Rectal smooth muscle tissue (tissue), 1 donor: ENCODE measurements at regions not wholly inside any gene's neighbourhood (a gene's known extent, or its start where the extent isn't known, plus 50 kb on each side); places are given as distances from the start of the nearest gene placed in this dataset.
"Not testable (repeated sequence)": the region's sequence is repeated elsewhere in the genome, so short reads cannot be mapped to it uniquely, and the experiment has no call there.

Source experiments
- H3K27ac ChIP-seq: one replicate; pipeline ENCODE4 v1.7.0; 2013; ENCODE audit warnings: low read depth, low read length, inconsistent platforms
- H3K27me3 ChIP-seq: one replicate; pipeline ENCODE4 v1.7.0; 2013; ENCODE audit warnings: low read length; ENCODE audit not compliant: control insufficient read depth, insufficient read depth
- H3K36me3 ChIP-seq: one replicate; pipeline ENCODE4 v1.7.0; 2013; ENCODE audit warnings: low read length; ENCODE audit not compliant: control insufficient read depth, insufficient read depth
- H3K4me1 ChIP-seq: one replicate; pipeline ENCODE4 v1.7.0; 2013; ENCODE audit warnings: low read length; ENCODE audit not compliant: control insufficient read depth, insufficient read depth
- H3K4me3 ChIP-seq: one replicate; pipeline ENCODE4 v1.7.0; 2013; ENCODE audit warnings: low read length
- H3K9ac ChIP-seq: one replicate; pipeline ENCODE4 v1.7.0; 2013; ENCODE audit warnings: low read length

- Histone ChIP-seq H3K27me3 (no peaks in the 10 kb centered on the region), H3K4me3 (no peak overlapping the region), H3K9ac (no peak overlapping the region), H3K4me1 (no peaks in the 10 kb centered on the region), H3K27ac (no peak overlapping the region), H3K36me3 (no peaks in the 10 kb centered on the region)
Measured at GRCh38 chr9:3646226-3646625, 120.4 kb upstream of the RFX3 start.

DNA sequence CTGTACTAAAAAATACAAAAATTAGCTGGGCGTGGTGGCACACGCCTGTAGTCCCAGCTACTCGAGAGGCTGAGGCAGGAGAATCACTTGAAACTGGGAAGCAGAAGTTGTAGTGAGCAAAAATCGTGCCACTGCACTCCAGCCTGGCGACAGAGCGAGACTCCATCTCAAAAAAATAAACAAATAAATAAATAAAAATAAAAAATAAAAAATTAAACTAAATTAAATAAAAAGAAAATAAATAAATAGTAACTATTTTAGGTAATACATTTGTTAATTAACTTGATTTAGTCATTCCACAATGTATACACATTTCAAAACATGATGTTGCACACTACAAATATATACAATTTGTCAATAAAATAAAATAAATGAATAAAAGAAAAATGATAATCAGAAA lies 116.3 kb upstream of the RFX3 start:
- H3K27ac ChIP-seq, H3K9ac ChIP-seq, H3K27me3 ChIP-seq, H3K4me3 ChIP-seq, H3K4me1 ChIP-seq, H3K36me3 ChIP-seq: not testable (repeated sequence)

- H3K9ac ChIP-seq: no peak overlapping the region
- no peak overlapping the region for H3K4me3 ChIP-seq
- H3K27me3 ChIP-seq: no peaks in the 10 kb centered on the region
- no peak overlapping the region for H3K27ac ChIP-seq
- H3K36me3 ChIP-seq: no peaks in the 10 kb centered on the region
- no peaks in the 10 kb centered on the region for H3K4me1 ChIP-seq
Measured at GRCh38 chr9:3629495-3629894, 103.7 kb upstream of the RFX3 start.

GRCh38 chr9:3628239-3628638 lies 102.4 kb upstream of the RFX3 start:
- Histone ChIP-seq H3K36me3 (no peaks in the 10 kb centered on the region), H3K9ac (no peak overlapping the region), H3K4me1 (no peaks in the 10 kb centered on the region), H3K27ac (no peak overlapping the region), H3K27me3 (no peaks in the 10 kb centered on the region), H3K4me3 (no peak overlapping the region)

- Histone ChIP-seq H3K27ac (no peak overlapping the region), H3K4me3 (no peak overlapping the region), H3K9ac (no peak overlapping the region), H3K36me3 (no peaks in the 10 kb centered on the region), H3K27me3 (no peaks in the 10 kb centered on the region), H3K4me1 (no peaks in the 10 kb centered on the region)
Measured at GRCh38 chr9:3608011-3608410, 82.2 kb upstream of the RFX3 start.

GRCh38 chr9:3600672-3601071 lies 74.9 kb upstream of the RFX3 start:
- Histone ChIP-seq H3K27me3 (no peaks in the 10 kb centered on the region), H3K36me3 (no peaks in the 10 kb centered on the region), H3K9ac (no peak overlapping the region), H3K4me3 (no peak overlapping the region), H3K27ac (no peak overlapping the region), H3K4me1 (no peaks in the 10 kb centered on the region)

DNA sequence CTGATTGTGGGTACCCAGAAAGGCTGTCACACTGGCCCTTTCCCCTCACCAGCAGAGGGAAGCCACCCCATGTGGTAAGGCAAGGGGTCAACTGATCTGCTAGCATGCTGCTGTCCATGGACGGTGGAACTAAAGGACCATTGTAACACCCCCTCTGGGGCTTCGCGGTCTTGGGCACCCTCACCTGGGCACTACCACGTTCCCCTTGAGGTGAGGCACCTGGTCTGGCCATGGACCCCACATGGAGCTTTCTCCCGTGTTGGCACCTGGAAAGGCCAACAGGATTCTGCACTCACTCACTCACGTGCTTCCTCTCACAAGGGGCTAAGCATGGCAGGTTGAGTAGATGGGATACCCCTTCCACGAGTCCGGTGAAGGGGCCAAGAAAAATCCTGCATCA lies 72.0 kb upstream of the RFX3 start:
- Histone ChIP-seq H3K36me3 (no peaks in the 10 kb centered on the region), H3K27me3 (no peaks in the 10 kb centered on the region), H3K27ac (no peak overlapping the region), H3K4me1 (no peaks in the 10 kb centered on the region), H3K9ac (no peak overlapping the region), H3K4me3 (no peak overlapping the region)

DNA sequence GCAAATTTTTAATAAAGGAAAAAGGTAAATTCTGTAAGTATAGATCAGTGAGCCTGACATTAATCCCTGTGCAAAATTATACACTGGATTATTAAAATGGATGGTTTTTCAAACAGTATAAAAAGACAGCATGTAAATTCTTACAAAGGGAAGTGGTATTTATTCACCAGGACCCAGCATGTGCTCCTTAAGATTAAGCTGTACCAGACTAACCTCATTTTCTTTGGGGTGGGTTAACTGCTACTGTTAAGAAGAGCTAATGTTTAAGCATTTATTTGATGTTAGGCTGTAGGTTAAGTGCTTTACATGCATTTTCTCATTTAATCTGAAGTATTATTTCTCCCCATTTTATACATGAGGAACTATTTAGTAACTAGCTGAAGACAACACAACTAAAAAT lies 60.3 kb upstream of the RFX3 start:
- no peak overlapping the region for H3K9ac ChIP-seq

DNA sequence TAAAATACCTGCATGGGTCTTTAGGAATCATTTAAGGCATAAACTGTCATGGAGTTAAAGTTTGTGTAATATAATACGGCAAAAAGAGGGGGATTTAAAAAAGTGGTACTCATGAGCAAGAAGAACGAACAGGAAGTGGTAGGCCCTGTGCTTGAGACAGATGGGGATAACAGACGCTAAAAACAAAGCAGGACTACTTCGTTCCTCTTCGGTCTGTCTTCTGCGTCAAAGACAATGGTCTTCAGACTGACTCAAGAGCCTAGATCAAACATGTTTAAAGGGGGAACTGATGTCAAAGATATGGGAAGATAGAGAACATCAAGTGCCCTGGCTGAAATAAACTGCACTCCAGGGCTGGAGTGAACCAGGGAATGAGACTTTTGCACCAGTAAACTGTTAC lies 59.8 kb upstream of the RFX3 start:
- H3K9ac ChIP-seq: no peak overlapping the region
- H3K27me3 ChIP-seq: no peaks in the 10 kb centered on the region
- no peak overlapping the region for H3K27ac ChIP-seq
- H3K36me3 ChIP-seq: no peaks in the 10 kb centered on the region
- no peaks in the 10 kb centered on the region for H3K4me1 ChIP-seq
- H3K4me3 ChIP-seq: no peak overlapping the region

More for the DNA sequence above, 60.3 kb upstream of the RFX3 start:
- Histone ChIP-seq H3K4me1 (no peaks in the 10 kb centered on the region), H3K27me3 (no peaks in the 10 kb centered on the region), H3K36me3 (no peaks in the 10 kb centered on the region), H3K27ac (no peak overlapping the region), H3K4me3 (no peak overlapping the region)

DNA sequence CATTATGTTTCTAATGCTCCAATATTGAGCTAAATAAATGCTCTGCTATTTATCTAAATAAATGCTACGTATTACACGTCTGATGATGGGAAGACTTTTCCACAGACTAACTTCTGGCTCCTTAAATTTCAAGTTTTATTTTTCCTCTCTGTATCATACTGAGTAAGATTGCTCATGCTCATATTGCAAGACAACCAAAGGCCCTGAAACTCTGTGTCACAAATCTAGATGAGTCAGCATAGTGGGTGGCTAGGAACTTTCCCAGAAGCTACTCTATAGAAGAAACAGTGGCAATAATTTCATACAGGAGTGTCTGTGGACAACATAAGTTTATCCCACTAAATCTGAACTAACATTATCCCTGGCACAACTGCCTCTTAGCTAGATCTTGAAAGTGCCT lies 53.0 kb upstream of the RFX3 start:
- Histone ChIP-seq H3K27ac (no peak overlapping the region), H3K36me3 (no peaks in the 10 kb centered on the region), H3K27me3 (no peaks in the 10 kb centered on the region), H3K4me3 (no peak overlapping the region), H3K9ac (no peak overlapping the region), H3K4me1 (no peaks in the 10 kb centered on the region)

DNA sequence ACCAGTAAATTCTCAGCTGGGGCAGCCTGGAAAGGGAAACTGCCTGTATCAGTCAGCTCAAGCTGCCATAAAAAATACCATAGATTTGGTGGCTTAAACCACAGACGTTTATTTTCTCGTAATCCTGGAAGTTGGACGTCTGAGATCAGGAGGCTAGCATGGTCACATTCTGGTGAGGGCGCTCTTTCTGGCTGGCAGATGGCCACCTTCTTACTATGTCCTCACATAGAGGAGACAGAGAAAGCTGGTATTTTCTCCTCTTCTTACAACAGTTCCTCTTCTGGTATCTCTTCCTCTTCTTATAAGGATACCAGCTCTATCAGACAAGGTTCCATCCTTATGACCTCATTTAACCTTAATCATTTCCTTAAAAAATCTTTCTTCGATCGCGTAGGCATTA lies 50.5 kb upstream of the RFX3 start:
- Histone ChIP-seq H3K36me3 (no peaks in the 10 kb centered on the region), H3K4me1 (no peaks in the 10 kb centered on the region), H3K27ac (no peak overlapping the region), H3K9ac (no peak overlapping the region), H3K4me3 (no peak overlapping the region), H3K27me3 (no peaks in the 10 kb centered on the region)

GRCh38 chr9:3575821-3576220 lies 50.0 kb upstream of the RFX3 start:
- Histone ChIP-seq H3K36me3 (no peaks in the 10 kb centered on the region), H3K27me3 (no peaks in the 10 kb centered on the region), H3K4me1 (no peaks in the 10 kb centered on the region), H3K4me3 (no peak overlapping the region), H3K27ac (no peak overlapping the region), H3K9ac (no peak overlapping the region)
